H1 (cell line): ENCODE measurements at regions not wholly inside any gene's neighbourhood (a gene's known extent, or its start where the extent isn't known, plus 50 kb on each side); places are given as distances from the start of the nearest gene placed in this dataset.
A peak's percentile ranks its signal among the peaks of the same experiment; 100 is the strongest.

Source experiments
- CTCF ChIA-PET: fragments of 300-600 bp; sonication (Branson Sonifier 250); formaldehyde crosslinking; loops from one replicate; lab custom pipeline; 2021; ENCODE audit not compliant: partially characterized antibody; lab: Charles Lee
- POLR2A ChIA-PET: fragments of 300-600 bp; sonication (Branson Sonifier 250); formaldehyde crosslinking; loops from one replicate; lab custom pipeline; 2021; ENCODE audit warnings: inconsistent platforms; ENCODE audit not compliant: partially characterized antibody; lab: Charles Lee
- DNase-seq, 2 experiments: peaks; one replicate each; pipeline versions ENCODE4 v3.0.0 to v3.0.0-alpha.2; 2010 to 2022; ENCODE audit warnings: low spot score in 2 of 2, low read depth in 1 of 2, mixed read lengths in 1 of 2
- FAIRE-seq: peaks from 2 replicates; lab custom pipeline; 2011; peaks lifted over from hg19 to GRCh38; lab: Jason Lieb, UNC
- H2AFZ ChIP-seq: 2 replicates; pipeline ENCODE4 v1.8.1; 2012; ENCODE audit warnings: low read length, inconsistent platforms
- H2AK5ac ChIP-seq: 2 replicates; pipeline ENCODE4 v1.6.1; 2013; ENCODE audit warnings: low read depth, low read length
- H2BK120ac ChIP-seq: replicated peaks from 2 replicates; pipeline ENCODE3; 2013; ENCODE audit warnings: low read depth, low read length, inconsistent platforms
- H2BK12ac ChIP-seq: 2 replicates; pipeline ENCODE4 v1.6.1; 2013; ENCODE audit warnings: low read depth, low read length
- H2BK15ac ChIP-seq: 2 replicates; pipeline ENCODE4 v1.6.1; 2013; ENCODE audit warnings: low read length
- H2BK20ac ChIP-seq: 2 replicates; pipeline ENCODE4 v1.6.1; 2013; ENCODE audit warnings: low read length
- H2BK5ac ChIP-seq: 2 replicates; pipeline ENCODE4 v1.6.1; 2013; ENCODE audit warnings: low read depth, low read length
- H3K14ac ChIP-seq: 2 replicates; pipeline ENCODE4 v1.6.1; 2013; ENCODE audit warnings: inconsistent platforms; ENCODE audit not compliant: insufficient read length
- H3K18ac ChIP-seq: 2 replicates; pipeline ENCODE4 v1.6.1; 2013; ENCODE audit warnings: low read length; ENCODE audit errors: extremely low read depth
- H3K23ac ChIP-seq: 2 replicates; pipeline ENCODE4 v1.6.1; 2013; ENCODE audit warnings: inconsistent platforms; ENCODE audit not compliant: insufficient read length
- H3K23me2 ChIP-seq: 2 replicates; pipeline ENCODE4 v1.6.1; 2013; ENCODE audit warnings: low read depth, low read length
- H3K27ac ChIP-seq: 2 replicates; pipeline ENCODE4 v1.6.1; 2011; ENCODE audit warnings: low read depth, low read length, inconsistent platforms
- H3K27me3 ChIP-seq, 4 experiments: replicated peaks in 1 of 4; 1 replicate in 1 of 4; 2 replicates in 3 of 4; pipeline versions ENCODE4 v1.6.1 to v1.8.1; 2011 to 2013; ENCODE audit warnings: low read length in 3 of 4, mild to moderate bottlenecking in 3 of 4, inconsistent platforms in 2 of 4, mixed read lengths in 2 of 4, moderate library complexity in 1 of 4; ENCODE audit not compliant: control insufficient read depth in 3 of 4, insufficient read depth in 3 of 4; ENCODE audit errors: extremely low read depth in 1 of 4
- H3K36me3 ChIP-seq, 4 experiments: 2 replicates each; pipeline versions ENCODE4 v1.6.1 to v1.8.1; 2011 to 2013; ENCODE audit warnings: mild to moderate bottlenecking in 4 of 4, low read length in 3 of 4, moderate library complexity in 2 of 4, control low read depth in 1 of 4, inconsistent platforms in 1 of 4; ENCODE audit not compliant: insufficient read depth in 4 of 4, control insufficient read depth in 2 of 4
- H3K4ac ChIP-seq: replicated peaks from 2 replicates; pipeline ENCODE3; 2013; ENCODE audit warnings: low read length, low read depth, mixed read lengths, inconsistent platforms; ENCODE audit not compliant: insufficient read length
- H3K4me1 ChIP-seq, 4 experiments: replicated peaks in 1 of 4; 1 replicate in 1 of 4; 2 replicates in 3 of 4; pipeline versions ENCODE4 v1.6.1 to v1.8.1; 2011 to 2013; ENCODE audit warnings: low read length in 3 of 4, inconsistent platforms in 2 of 4, mixed read lengths in 1 of 4; ENCODE audit not compliant: insufficient read depth in 4 of 4, control insufficient read depth in 3 of 4
- H3K4me2 ChIP-seq, 2 experiments: 2 replicates each; pipeline versions ENCODE4 v1.6.1 to v1.8.1; 2011 to 2013; ENCODE audit warnings: low read depth in 2 of 2, low read length in 2 of 2, control low read depth in 1 of 2, inconsistent platforms in 1 of 2, mild to moderate bottlenecking in 1 of 2; ENCODE audit not compliant: insufficient read depth in 1 of 2
- H3K4me3 ChIP-seq, 4 experiments: fragments of 200-600, 300-600 bp in 1 of 4; sonication (generic), shearing (Covaris generic), sonication (Bioruptor Twin) in 1 of 4; 2 replicates each; pipeline versions ENCODE4 v1.5.1 to v1.8.1; 2011 to 2016; ENCODE audit warnings: low read length in 4 of 4, low read depth in 3 of 4, control low read depth in 2 of 4, inconsistent platforms in 2 of 4, mild to moderate bottlenecking in 2 of 4, mixed read lengths in 1 of 4, moderate library complexity in 1 of 4; ENCODE audit not compliant: insufficient read depth in 2 of 4; ENCODE audit errors: extremely low read depth in 1 of 4
- H3K56ac ChIP-seq: replicated peaks from 2 replicates; pipeline ENCODE3; 2013; ENCODE audit warnings: low read depth, mild to moderate bottlenecking, mixed read lengths, low read length, inconsistent platforms; ENCODE audit not compliant: insufficient read length
- H3K79me1 ChIP-seq: 2 replicates; pipeline ENCODE4 v1.6.1; 2013; ENCODE audit warnings: low read depth, low read length, control low read depth
- H3K79me2 ChIP-seq, 2 experiments: 2 replicates each; pipeline versions ENCODE4 v1.6.1 to v1.8.1; 2012 to 2013; ENCODE audit warnings: low read length in 2 of 2, mild to moderate bottlenecking in 2 of 2, inconsistent platforms in 1 of 2; ENCODE audit not compliant: insufficient read depth in 2 of 2, control insufficient read depth in 1 of 2
- H3K9ac ChIP-seq, 4 experiments: replicated peaks in 1 of 4; 1 replicate in 1 of 4; 2 replicates in 3 of 4; pipeline versions ENCODE4 v1.6.1 to v1.8.1; 2011 to 2013; ENCODE audit warnings: low read depth in 3 of 4, low read length in 3 of 4, control low read depth in 2 of 4, mild to moderate bottlenecking in 2 of 4, moderate library complexity in 2 of 4, inconsistent platforms in 1 of 4; ENCODE audit errors: extremely low read depth in 1 of 4
- H3K9me3 ChIP-seq, 2 experiments: 2 replicates each; pipeline versions ENCODE4 v1.6.1 to v1.8.1; 2012 to 2013; ENCODE audit warnings: mild to moderate bottlenecking in 2 of 2, moderate library complexity in 2 of 2, control low read depth in 1 of 2, inconsistent platforms in 1 of 2, low read depth in 1 of 2, low read length in 1 of 2, mixed read lengths in 1 of 2; ENCODE audit not compliant: insufficient read depth in 2 of 2
- H4K20me1 ChIP-seq, 2 experiments: replicated peaks in 1 of 2; 2 replicates each; pipeline versions ENCODE3 to v1.8.1; 2011 to 2013; ENCODE audit warnings: inconsistent platforms in 2 of 2, low read length in 2 of 2, mild to moderate bottlenecking in 1 of 2; ENCODE audit not compliant: insufficient read depth in 2 of 2, control insufficient read depth in 1 of 2
- H4K5ac ChIP-seq: 2 replicates; pipeline ENCODE4 v1.6.1; 2013; ENCODE audit warnings: low read length, low read depth, mixed read lengths, inconsistent platforms; ENCODE audit not compliant: insufficient read length
- H4K8ac ChIP-seq: 2 replicates; pipeline ENCODE4 v1.8.0; 2013; ENCODE audit warnings: mild to moderate bottlenecking, moderate library complexity, low read length, inconsistent platforms; ENCODE audit not compliant: insufficient read depth; ENCODE audit errors: extremely low read depth
- H4K91ac ChIP-seq: replicated peaks from 2 replicates; pipeline ENCODE3; 2013; ENCODE audit warnings: low read length, mixed read lengths, inconsistent platforms; ENCODE audit not compliant: insufficient read length
- BCL11A ChIP-seq, 2 experiments: IDR thresholded peaks; one replicate each; pipeline ENCODE4 v1.6.1; 2011; ENCODE audit warnings: low read depth in 2 of 2, low read length in 2 of 2, mild to moderate bottlenecking in 2 of 2
- BRCA1 ChIP-seq: IDR thresholded peaks from 2 replicates; pipeline ENCODE4 v1.6.1; 2012; ENCODE audit warnings: low read depth, low read length, improper control_type of control experiment
- E2F6 ChIP-seq: IDR thresholded peaks from 2 replicates; pipeline ENCODE4 v1.6.1; 2012; ENCODE audit warnings: inconsistent platforms
- HDAC2 ChIP-seq, 2 experiments: fragments of 300-600 bp in 1 of 2; sonication (generic) in 1 of 2; IDR thresholded peaks; 2 replicates each; pipeline ENCODE4 v1.6.1; 2011 to 2012; ENCODE audit warnings: low read depth in 2 of 2, low read length in 2 of 2, mild to moderate bottlenecking in 2 of 2, moderate library complexity in 2 of 2, borderline replicate concordance in 1 of 2, inconsistent platforms in 1 of 2
- KDM1A ChIP-seq: fragments of 200-600, 300-600 bp; sonication (generic); IDR thresholded peaks from 2 replicates; pipeline ENCODE4 v1.7.1; 2016; ENCODE audit warnings: mild to moderate bottlenecking, low read length, borderline replicate concordance
- NRF1 ChIP-seq: IDR thresholded peaks from 2 replicates; pipeline ENCODE4 v1.6.1; 2011; ENCODE audit warnings: mild to moderate bottlenecking, low read depth, low read length, improper control_type of control experiment
- SIN3A ChIP-seq, 2 experiments: IDR thresholded peaks in 1 of 2; conservative IDR thresholded peaks in 1 of 2; 2 replicates each; pipeline ENCODE4 v1.6.1; 2011 to 2012; ENCODE audit warnings: low read length in 2 of 2, improper control_type of control experiment in 1 of 2, low read depth in 1 of 2, mild to moderate bottlenecking in 1 of 2
- TAF7 ChIP-seq: optimal IDR thresholded peaks from 2 replicates; pipeline ENCODE3; 2011; ENCODE audit warnings: low read depth, mild to moderate bottlenecking, inconsistent platforms, low read length, moderate library complexity, borderline replicate concordance
- WGBS, 2 experiments: shearing (Covaris generic) in 1 of 2; methylation state at CpG; one replicate each; pipeline versions ENCODE4 v1.1.6 to v1.1.7; 2013 to 2015; ENCODE audit warnings: low lambda C conversion rate in 2 of 2, mixed read lengths in 2 of 2, inconsistent platforms in 1 of 2, low coverage in 1 of 2, missing lambda C conversion rate in 1 of 2; ENCODE audit not compliant: insufficient replicate concordance in 2 of 2, insufficient coverage in 1 of 2, insufficient read length in 1 of 2; ENCODE audit errors: extremely low coverage in 1 of 2, missing lambda C conversion rate in 1 of 2; 5-methylcytosine and 5-hydroxymethylcytosine counted together

- Histone ChIP-seq H3K9me3 (no peaks in the 10 kb centered on the region), H4K20me1 (no peaks in the 10 kb centered on the region), H3K79me1 (no peaks in the 10 kb centered on the region), H3K27me3 (no peaks in the 10 kb centered on the region), H3K4me1 (peaks cover 0 to 3% (median 0%) of the 10 kb centered on the region in 4 experiments; a peak in 1 of 7 replicates), H3K23me2 (no peaks in the 10 kb centered on the region; the same call in 1 of the 2 replicates), H3K36me3 (no peaks in the 10 kb centered on the region), H2BK15ac (no peak overlapping the region), H3K18ac (no peak overlapping the region), H2BK5ac (no peak overlapping the region), H4K91ac (no peak overlapping the region), H4K5ac (no peak overlapping the region), H3K79me2 (no peaks in the 10 kb centered on the region), H3K9ac (no peak overlapping the region), H2BK12ac (no peak overlapping the region), H2AFZ (peak overlapping the region; percentile 34; the same call in 1 of the 2 replicates), H3K27ac (no peak overlapping the region), H3K23ac (no peak overlapping the region), H3K4ac (no peak overlapping the region), H3K4me3 (no peak overlapping the region), H3K14ac (no peak overlapping the region), H2BK120ac (no peak overlapping the region), H2AK5ac (no peak overlapping the region), H3K4me2 (no peak overlapping the region), H4K8ac (no peak overlapping the region), H3K56ac (no peak overlapping the region), H2BK20ac (no peak overlapping the region)
- ChIA-PET POLR2A (no interaction called here), CTCF (interaction anchor here (0.5 to 0.9 kb wide), 2 partner anchors 146 to 1194 kb away, joined by 3 read pairs; no protein-coding TSS in a partner anchor)
- 65% methylated on average over 3 of the region's 3 CpGs; no CpG with 5 or more reads in 1 of the 2 experiments for whole genome bisulfite sequencing, 2 experiments
- FAIRE-seq (no peak), DNase-seq (no peak)
- TF ChIP-seq TAF7 (no peak), BCL11A (IDR thresholded peaks at IDR 0.05; ENCODE audit: low read depth in 2 of 2, low read length in 2 of 2) (no peak), KDM1A (no peak), HDAC2 (IDR thresholded peaks at IDR 0.05; ENCODE audit: borderline replicate concordance in 1 of 2, low read depth in 2 of 2, low read length in 2 of 2) (no peak), BRCA1 (no peak), SIN3A (conservative IDR thresholded peaks at IDR 0.05 in 1 of 2, IDR thresholded peaks at IDR 0.05 in 1 of 2; ENCODE audit: low read depth in 1 of 2, low read length in 2 of 2) (no peak), NRF1 (no peak), E2F6 (no peak)
These were observed 1575.2 kb upstream of the LRRTM3 start for GRCh38 chr10:65350611-65351010.
